BJ (cell line): ENCODE measurements at regions not wholly inside any gene's neighbourhood (a gene's known extent, or its start where the extent isn't known, plus 50 kb on each side); places are given as distances from the start of the nearest gene placed in this dataset.

Experiments used
- CTCF ChIA-PET: fragments of 350-600 bp; formaldehyde crosslinking; extraction: SDS; loops from one replicate; lab custom pipeline; 2021; ENCODE audit warnings: antibody characterized with exemption, inconsistent platforms; lab: Yijun Ruan, JAX
- POLR2A ChIA-PET: fragments of 300-600 bp; sonication (Branson Sonifier 250); formaldehyde crosslinking; extraction: SDS; loops from one replicate; lab custom pipeline; 2021; ENCODE audit warnings: antibody characterized with exemption; lab: Charles Lee
- DNase-seq: peaks from one replicate; pipeline ENCODE4 v3.0.0-alpha.2; 2011; ENCODE audit warnings: low read depth
- H3K27me3 ChIP-seq: 2 replicates; pipeline ENCODE4 v1.6.0; 2011; ENCODE audit warnings: low read length; ENCODE audit not compliant: control insufficient read depth, insufficient read depth
- H3K36me3 ChIP-seq: 2 replicates; pipeline ENCODE4 v1.5.1; 2011; ENCODE audit warnings: low read length; ENCODE audit not compliant: control insufficient read depth, insufficient read depth
- H3K4me3 ChIP-seq: 2 replicates; pipeline ENCODE4 v1.5.1; 2011; ENCODE audit warnings: low read depth, mild to moderate bottlenecking, control low read depth, low read length
- TF ChIP-seq, protein P1 (sequence below): IDR thresholded peaks from 2 replicates; pipeline ENCODE4 v1.5.1; 2011; ENCODE audit warnings: low read depth, mild to moderate bottlenecking, control low read depth, inconsistent platforms, low read length, moderate library complexity; ENCODE audit not compliant: insufficient read depth

DNA sequence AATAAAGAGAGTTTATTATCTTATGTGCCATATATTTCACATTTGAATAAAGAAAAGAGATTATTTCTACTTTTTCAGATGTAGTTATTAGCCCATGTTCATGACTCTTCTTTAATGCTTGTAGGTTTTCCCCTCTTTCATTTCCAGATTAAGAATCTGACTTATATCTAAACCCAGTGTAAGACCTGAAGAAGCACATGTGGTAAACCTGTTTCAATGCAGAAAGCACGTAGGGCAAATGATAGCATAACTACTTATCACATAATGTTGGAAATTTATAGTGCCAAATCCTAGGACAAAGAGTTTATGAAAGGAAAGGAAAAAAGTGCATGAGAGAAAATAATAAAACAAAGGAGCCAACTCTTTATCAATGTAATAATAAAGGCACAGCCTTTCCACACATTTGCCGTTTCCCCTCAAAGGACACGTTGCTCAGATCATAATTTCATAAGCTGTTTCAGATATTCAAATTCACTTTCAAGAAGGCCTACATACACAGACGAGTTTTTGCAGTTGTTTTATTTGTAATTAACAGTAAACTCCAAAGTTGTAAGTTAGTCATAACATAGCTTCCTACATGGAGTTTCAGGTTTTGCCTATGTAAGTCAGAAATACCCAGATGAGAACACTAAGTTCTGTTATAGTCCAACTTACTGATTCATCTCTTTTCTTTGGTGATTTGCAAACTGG is 88.8 kb upstream of the MDFIC start:
- TF ChIP-seq, protein P1, sequence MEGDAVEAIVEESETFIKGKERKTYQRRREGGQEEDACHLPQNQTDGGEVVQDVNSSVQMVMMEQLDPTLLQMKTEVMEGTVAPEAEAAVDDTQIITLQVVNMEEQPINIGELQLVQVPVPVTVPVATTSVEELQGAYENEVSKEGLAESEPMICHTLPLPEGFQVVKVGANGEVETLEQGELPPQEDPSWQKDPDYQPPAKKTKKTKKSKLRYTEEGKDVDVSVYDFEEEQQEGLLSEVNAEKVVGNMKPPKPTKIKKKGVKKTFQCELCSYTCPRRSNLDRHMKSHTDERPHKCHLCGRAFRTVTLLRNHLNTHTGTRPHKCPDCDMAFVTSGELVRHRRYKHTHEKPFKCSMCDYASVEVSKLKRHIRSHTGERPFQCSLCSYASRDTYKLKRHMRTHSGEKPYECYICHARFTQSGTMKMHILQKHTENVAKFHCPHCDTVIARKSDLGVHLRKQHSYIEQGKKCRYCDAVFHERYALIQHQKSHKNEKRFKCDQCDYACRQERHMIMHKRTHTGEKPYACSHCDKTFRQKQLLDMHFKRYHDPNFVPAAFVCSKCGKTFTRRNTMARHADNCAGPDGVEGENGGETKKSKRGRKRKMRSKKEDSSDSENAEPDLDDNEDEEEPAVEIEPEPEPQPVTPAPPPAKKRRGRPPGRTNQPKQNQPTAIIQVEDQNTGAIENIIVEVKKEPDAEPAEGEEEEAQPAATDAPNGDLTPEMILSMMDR = no peak
- no peak overlapping the region for H3K4me3 ChIP-seq
- ChIA-PET CTCF (no interaction called here), POLR2A (no interaction called here)
- H3K27me3 ChIP-seq = no peaks in the 10 kb centered on the region
- H3K36me3 ChIP-seq = no peaks in the 10 kb centered on the region
- DNase-seq = no peak

DNA sequence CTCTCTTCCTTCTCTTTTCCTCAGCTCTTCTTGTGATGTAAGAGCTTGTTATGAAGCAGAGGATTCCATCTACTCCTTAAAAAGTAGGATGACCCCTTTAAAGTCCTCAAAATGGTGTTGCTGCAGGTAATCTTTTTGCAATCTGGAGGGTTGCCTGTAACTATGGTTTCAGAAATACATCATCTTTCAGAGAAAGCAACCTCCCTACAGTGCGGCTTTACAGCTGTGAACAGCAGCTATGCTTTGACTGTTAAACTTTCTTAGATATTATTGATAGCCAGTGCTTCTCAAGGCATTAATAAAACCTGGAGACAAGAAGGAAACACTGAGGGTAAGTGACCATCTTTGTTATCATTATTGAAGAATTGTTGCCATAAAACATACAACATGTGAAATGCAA is 86.6 kb upstream of the MDFIC start:
- H3K36me3 ChIP-seq = no peaks in the 10 kb centered on the region
- no peak overlapping the region for H3K4me3 ChIP-seq
- CTCF ChIA-PET = no interaction called here
- POLR2A ChIA-PET = no interaction called here
- H3K27me3 ChIP-seq = no peaks in the 10 kb centered on the region
- TF ChIP-seq, protein P1 = no peak
- no peak for DNase-seq

DNA sequence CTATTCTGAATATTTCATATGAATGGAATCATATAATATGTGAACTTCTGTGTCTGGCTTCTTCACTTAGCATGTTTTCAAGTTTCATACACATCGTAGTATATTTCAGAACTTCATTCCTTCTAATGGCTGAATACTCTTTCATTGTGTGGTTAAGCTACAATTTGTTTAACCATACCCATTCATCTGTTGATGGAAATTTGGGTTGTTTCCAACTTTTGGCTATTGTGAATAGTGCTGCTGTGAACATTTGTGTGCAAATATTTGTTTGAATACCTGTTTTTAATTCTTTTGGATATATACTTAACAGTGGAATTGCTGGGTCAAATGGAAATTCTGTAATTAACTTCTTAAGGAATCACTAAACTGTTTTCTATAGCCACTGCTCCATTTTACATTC is 86.0 kb upstream of the MDFIC start:
- Histone ChIP-seq H3K27me3 (no peaks in the 10 kb centered on the region), H3K4me3 (no peak overlapping the region), H3K36me3 (no peaks in the 10 kb centered on the region)
- CTCF ChIA-PET = no interaction called here
- DNase-seq = no peak
- TF ChIP-seq, protein P1 = no peak
- POLR2A ChIA-PET = no interaction called here

DNA sequence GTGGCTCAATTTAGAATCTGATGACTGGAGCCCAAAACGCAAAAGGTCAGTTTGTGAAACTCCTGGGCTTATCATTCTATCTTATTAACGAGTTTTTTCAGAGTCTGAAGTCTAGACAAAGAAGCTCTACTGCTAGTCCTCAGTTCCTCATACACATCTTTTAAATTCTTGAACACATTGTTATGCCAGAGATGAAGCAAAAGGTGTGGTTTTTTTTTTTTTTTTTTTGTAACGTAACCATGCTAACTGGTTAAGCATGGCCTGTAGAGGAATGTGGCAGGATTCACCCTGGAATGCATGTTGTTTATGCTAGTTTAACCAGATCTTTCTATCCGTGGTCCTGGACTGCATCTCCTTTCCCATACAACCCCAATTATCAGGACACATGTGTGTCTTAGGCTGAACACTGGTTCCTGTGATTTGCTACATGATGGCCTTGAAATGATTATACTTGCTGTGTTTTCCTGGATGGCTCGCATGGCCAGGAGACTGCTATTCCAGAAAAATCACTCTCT is 79.3 kb upstream of the MDFIC start:
- ChIA-PET POLR2A (no interaction called here), CTCF (interaction anchor here (0.8 kb wide), 1 partner anchor 14 kb away, joined by 4 read pairs; no protein-coding TSS in a partner anchor)
- Histone ChIP-seq H3K36me3 (no peaks in the 10 kb centered on the region), H3K27me3 (no peaks in the 10 kb centered on the region), H3K4me3 (no peak overlapping the region)
- TF ChIP-seq, protein P1 = no peak
- DNase-seq = no peak

DNA sequence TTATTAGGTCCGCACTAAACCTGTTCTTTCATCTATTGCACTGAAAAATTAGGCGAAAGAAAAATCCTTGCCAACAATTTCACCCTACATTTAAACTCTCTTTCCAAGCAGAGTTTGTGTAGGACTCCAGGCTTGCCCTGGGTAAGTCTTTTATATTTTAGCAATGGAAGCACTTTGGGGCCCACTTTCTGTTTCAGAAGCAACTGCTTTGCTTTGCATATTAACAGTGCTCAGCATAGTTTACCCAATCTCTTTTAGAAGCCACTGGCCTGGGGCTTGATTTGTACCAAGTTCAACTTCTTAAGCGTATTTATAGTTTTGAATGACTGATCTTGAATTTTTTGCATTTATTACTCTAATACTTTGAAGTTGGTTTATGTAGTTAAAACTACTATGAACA is 78.8 kb upstream of the MDFIC start:
- TF ChIP-seq, protein P1 = no peak
- Histone ChIP-seq H3K4me3 (no peak overlapping the region), H3K36me3 (no peaks in the 10 kb centered on the region), H3K27me3 (no peaks in the 10 kb centered on the region)
- ChIA-PET CTCF (no interaction called here), POLR2A (no interaction called here)
- no peak for DNase-seq
